GM19238 (cell line): ENCODE measurements at regions not wholly inside any gene's neighbourhood (a gene's known extent, or its start where the extent isn't known, plus 50 kb on each side); places are given as distances from the start of the nearest gene placed in this dataset.
"Not testable (repeated sequence)": the region's sequence is repeated elsewhere in the genome, so short reads cannot be mapped to it uniquely, and the experiment has no call there.

Source experiments
- DNase-seq: peaks from one replicate; pipeline ENCODE4 v3.0.0; 2011; ENCODE audit warnings: low spot score; ENCODE audit not compliant: insufficient read length

- no peak for DNase-seq
Observed at GRCh38 chr17:68135141-68135887, 99.8 kb downstream of the KPNA2 start.

DNA sequence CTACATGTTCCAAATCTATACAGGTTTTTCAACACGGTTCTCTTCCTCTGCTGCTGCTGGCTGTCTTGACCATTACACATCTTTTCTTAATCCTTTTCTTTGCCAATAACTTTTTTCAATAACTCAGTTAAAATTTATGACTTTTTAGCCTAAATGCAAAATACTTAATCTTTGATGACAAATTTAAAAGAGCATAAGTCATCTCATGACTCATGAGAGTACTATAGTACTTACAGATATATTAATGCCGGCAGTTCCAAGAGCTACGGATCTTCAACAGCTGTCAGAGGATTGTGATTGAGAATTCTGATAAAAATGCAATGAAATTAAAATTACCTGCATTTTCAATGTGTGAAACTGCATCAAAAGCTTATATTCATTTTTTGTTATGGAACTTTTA, 105.5 kb downstream of the KPNA2 start:
- no peak for DNase-seq

- DNase-seq: no peak
Observed at GRCh38 chr17:68142595-68142994, 105.2 kb upstream of the AMZ2 start.

GRCh38 chr17:68143425-68143824, 104.4 kb upstream of the AMZ2 start:
- DNase-seq: no peak

DNA sequence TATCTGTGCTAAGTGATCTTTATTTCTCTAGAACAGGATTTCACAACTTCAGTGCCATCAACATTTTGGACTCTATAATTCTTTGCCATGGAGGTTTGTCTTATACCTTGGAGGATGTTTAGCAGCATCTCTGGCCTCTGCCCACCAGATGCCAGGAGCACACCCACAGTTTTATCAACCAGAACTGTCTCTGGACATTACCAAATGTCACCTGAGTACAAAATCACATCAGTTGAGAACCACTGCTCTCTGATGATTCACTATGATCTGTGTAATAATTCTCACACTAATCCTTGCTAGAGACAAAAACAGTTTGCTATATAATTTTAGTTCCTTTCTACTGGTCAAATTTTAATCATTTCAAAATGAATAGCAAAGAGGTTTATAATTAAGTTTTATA, 102.8 kb upstream of the AMZ2 start:
- DNase-seq: no peak

- no peak for DNase-seq
Observed at GRCh38 chr17:68148936-68149335, 98.9 kb upstream of the AMZ2 start.

GRCh38 chr17:68152161-68152571, 95.7 kb upstream of the AMZ2 start:
- DNase-seq: no peak

- DNase-seq: no peak
Observed at GRCh38 chr17:68155692-68156091, 92.2 kb upstream of the AMZ2 start.

DNA sequence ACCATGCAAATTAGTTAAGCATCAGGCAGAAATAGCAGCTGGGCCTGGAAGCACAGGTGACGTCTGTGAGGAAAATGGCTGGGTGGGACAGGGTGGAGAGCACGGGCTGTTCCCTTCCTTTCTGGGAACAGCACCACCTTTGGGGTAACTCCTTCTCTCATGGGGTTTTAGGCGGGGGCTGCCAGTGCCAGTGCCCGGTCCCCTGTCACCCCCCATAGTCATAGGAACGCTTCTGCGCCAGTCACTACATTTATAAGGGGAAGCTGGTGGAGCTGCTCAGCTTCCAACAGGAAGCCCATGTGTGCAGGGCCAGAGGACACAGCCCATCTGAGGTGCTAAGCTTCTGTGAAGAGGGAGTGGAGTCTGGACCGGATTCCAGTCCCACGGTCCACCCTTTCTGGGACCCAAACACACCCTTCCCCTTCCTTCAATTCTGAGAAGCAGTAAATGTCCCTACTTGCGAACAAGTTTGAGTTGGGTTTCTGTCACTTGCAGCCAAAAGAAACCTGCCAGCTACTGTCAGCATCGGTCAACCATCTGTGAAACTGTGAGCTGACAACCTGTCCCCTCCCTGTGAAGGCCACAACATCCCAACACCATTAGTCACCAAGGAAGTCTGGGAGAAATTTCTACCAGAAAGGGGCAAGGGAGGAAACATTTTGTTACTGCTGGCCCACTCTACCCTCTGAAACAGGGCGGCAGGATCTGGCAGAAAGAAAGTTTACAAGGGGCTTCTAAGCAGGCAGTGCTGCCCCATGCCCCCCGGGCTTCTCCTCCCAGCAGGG, 86.0 kb upstream of the AMZ2 start:
- no peak for DNase-seq

DNA sequence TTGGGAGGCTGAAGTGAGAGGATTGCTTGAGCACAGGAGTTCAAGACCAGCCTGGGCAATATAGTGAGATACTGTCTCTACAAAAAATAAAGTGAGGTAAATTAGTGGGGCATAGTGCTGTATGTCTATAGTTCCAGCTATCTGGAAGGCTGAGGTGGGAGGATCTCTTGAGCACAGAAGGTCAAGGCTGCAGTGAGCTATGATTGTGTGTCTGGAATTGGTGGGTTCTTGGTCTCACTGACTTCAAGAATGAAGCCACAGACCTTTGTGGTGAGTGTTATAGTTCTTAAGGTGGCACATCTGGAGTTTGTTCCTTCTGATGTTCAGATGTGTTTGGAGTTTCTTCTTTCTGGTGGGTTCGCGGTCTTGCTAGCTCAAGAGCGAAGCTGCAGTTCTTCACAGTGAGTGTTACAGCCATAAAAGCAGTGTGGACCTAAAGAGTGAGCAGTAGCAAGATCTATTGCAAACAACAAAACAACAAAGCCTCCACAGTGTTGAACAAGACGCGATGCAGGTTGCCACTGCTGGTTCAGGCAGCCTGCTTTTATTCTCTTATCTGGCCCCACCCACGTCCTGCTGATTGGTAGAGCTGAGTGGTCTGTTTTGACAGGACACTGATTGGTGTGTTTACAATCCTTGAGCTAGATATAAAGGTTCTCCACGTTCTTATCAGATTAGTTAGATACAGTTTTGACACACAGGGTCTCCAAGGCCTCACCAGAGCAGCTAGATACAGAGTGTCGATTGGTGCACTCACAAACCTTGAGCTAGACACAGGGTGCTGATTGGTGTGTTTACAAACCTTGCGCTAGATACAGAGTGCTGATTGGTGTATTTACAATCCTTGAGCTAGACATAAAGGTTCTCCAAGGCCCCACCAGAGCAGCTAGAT, 79.3 kb upstream of the AMZ2 start:
- DNase-seq: not testable (repeated sequence)

DNA sequence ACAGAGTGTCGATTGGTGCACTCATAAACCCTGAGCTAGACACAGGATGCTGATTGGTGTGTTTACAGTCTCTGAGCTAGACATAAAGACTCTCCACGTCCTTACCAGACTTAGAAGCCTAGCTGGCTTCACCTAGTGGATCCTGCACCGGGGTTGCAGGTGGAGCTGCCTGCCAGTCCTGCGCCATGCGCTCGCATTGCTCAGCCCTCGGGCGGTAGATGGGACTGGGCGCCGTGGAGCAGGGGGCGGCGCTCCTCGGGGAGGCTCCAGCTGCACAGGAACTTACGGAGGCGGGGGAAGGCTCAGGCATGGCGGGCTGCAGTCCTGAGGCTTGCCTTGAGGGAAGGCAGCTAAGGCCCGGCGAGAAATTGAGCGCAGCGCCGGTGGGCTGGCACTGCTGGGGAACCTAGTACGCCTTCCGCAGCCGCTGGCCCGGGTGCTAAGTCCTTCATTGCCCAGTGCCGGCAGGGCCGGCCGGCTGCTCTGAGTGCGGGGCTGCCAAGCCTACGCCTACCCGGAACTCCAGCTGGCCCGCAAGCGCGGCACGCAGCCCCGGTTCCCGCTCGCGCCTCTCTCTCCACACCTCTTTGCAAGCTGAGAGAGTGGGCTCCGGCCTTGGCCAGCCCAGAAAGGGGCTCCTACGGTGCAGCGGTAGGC, 78.5 kb upstream of the AMZ2 start:
- not testable (repeated sequence) for DNase-seq

DNA sequence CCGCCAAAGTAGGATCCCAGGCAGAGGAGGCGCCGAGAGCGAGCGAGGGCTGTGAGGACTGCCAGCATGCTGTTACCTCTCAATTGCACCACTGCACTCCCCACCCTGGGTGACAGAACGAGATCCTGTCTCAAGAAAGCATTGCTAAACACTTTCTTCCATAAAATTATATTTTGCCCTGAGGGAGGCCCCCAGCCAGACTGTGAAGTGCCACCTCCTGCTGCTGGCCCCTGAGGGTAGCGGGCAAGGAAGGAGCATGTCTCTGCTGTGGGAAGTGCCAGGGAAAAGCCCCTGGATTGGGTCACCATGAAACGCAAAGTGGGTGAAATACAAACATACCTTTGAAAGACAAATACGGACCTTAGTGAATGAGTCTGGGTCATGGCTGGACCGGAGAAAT, 78.0 kb upstream of the AMZ2 start:
- no peak for DNase-seq

DNA sequence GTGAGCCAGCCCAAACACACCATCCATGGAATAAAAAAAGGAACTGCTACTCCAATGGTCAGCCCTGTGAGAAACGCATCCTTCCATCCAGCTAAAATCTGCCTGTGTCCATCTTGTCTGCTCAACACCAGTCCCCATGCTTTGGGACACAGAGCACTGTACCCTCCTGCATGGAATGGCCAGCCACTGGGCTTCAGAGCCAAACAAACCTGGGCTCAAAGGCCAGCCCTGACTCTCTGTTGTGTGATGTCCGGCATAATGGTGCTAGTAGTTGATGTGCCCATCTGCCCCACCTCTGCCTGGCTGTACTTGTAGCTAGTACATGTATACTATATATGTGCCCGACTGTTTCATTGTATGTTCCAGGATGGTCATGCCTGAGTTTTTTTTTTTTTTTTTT, 77.6 kb upstream of the AMZ2 start:
- no peak for DNase-seq

GRCh38 chr17:68172461-68172954, 75.3 kb upstream of the AMZ2 start:
- DNase-seq: no peak

DNA sequence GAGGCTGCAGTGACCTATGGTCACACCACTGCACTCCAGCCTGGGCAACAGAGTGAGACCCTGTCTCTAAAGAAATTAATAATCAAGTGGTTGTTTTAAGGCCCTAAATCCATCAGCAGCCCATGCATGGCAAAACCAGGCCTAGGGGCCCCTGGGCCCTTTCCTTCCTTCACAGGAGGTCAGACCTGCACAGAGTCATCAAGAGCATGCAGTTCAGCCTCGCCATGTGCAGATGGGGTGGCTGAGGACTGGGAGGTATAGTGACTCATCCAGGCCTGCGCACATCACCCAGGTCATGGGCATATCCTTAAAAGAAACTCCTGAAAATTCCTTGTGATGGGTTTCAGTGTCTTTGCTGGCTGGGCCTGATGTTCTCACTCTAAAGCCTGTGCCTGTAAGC, 72.4 kb upstream of the AMZ2 start:
- DNase-seq: no peak

DNA sequence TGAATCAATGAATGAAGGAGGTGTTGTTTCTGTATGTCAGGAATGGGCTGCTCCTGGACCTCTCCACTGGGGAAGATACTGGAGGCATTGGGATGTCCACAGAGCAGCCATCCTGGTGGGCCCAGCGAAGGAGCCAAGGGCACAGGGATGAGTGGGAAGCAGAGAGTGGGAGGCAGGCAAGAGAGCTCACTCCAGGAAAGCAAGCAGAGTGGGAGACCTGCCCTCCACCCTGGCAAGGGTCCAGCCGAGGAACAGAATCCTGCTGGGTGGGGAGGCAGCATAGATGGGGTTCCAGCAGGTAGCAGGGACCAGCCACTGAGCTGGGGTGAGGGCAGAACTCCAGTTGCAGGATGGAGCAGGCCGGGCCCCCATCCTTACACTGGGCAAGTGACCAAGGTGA, 71.9 kb upstream of the AMZ2 start:
- DNase-seq: no peak

DNA sequence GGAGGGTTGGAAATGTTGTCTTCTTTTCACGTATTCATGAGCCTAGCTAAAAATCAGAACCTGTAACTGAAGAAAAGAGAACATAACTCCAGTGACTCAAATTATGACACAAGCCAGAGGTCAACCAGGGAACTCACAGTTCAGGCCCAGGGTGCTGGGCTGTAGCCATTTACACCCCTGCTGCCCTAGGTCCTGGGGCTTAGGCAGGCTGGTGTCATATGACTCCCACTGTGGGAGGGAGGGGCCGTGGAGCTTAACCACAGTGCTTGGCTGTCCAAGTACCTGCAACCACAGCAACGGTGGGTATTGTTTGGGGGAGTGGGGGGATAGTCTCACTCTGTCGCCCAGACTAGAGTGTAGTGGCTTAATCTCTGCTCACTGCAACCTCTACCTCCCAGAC, 71.1 kb upstream of the AMZ2 start:
- DNase-seq: no peak

- DNase-seq: no peak
Observed at GRCh38 chr17:68178831-68179230, 69.0 kb upstream of the AMZ2 start.

GRCh38 chr17:68179236-68179925, 68.5 kb upstream of the AMZ2 start:
- DNase-seq: no peak

- no peak for DNase-seq
Observed at GRCh38 chr17:68179926-68180285, 67.9 kb upstream of the AMZ2 start.

GRCh38 chr17:68182011-68182306, 65.9 kb upstream of the AMZ2 start:
- DNase-seq: no peak
